ENCODE measurements at regions not wholly inside any gene's neighbourhood (a gene's known extent, or its start where the extent isn't known, plus 50 kb on each side); places are given as distances from the start of the nearest gene placed in this dataset.

GRCh38 chr18:73189718-73190117 is 321.9 kb upstream of the NETO1 start:
- TF ChIP-seq CTCF (IDR thresholded peaks at IDR 0.05; ENCODE audit: borderline replicate concordance, control extremely low read depth, extremely low read depth, insufficient read depth, missing control alignments): no peak
- in situ Hi-C loops (cut with MboI; ENCODE audit: low sequenced_read_pairs, unreplicated experiment): no loop called here
- DNase-seq (ENCODE audit: low spot score): no peak

GRCh38 chr18:73168236-73168635 is 300.4 kb upstream of the NETO1 start:
- in situ Hi-C loops (cut with MboI; ENCODE audit: low sequenced_read_pairs, unreplicated experiment): no loop called here
- TF ChIP-seq CTCF (IDR thresholded peaks at IDR 0.05; ENCODE audit: borderline replicate concordance, control extremely low read depth, extremely low read depth, insufficient read depth, missing control alignments): no peak
- DNase-seq (ENCODE audit: low spot score): no peak

GRCh38 chr18:73164430-73164829 is 296.6 kb upstream of the NETO1 start:
- in situ Hi-C loops (cut with MboI; ENCODE audit: low sequenced_read_pairs, unreplicated experiment): no loop called here
- no peak for DNase-seq (ENCODE audit: low spot score)
- TF ChIP-seq CTCF (IDR thresholded peaks at IDR 0.05; ENCODE audit: borderline replicate concordance, control extremely low read depth, extremely low read depth, insufficient read depth, missing control alignments): no peak

GRCh38 chr18:73163236-73163635 is 295.4 kb upstream of the NETO1 start:
- TF ChIP-seq CTCF (IDR thresholded peaks at IDR 0.05; ENCODE audit: borderline replicate concordance, control extremely low read depth, extremely low read depth, insufficient read depth, missing control alignments): no peak
- no peak for DNase-seq (ENCODE audit: low spot score)
- in situ Hi-C loops (cut with MboI; ENCODE audit: low sequenced_read_pairs, unreplicated experiment): no loop called here

GRCh38 chr18:73156117-73156516 is 288.3 kb upstream of the NETO1 start:
- no peak for TF ChIP-seq CTCF (IDR thresholded peaks at IDR 0.05; ENCODE audit: borderline replicate concordance, control extremely low read depth, extremely low read depth, insufficient read depth, missing control alignments)
- in situ Hi-C loops (cut with MboI; ENCODE audit: low sequenced_read_pairs, unreplicated experiment): no loop called here
- no peak for DNase-seq (ENCODE audit: low spot score)

- TF ChIP-seq CTCF (IDR thresholded peaks at IDR 0.05; ENCODE audit: borderline replicate concordance, control extremely low read depth, extremely low read depth, insufficient read depth, missing control alignments): no peak
- in situ Hi-C loops (cut with MboI; ENCODE audit: low sequenced_read_pairs, unreplicated experiment): no loop called here
- DNase-seq (ENCODE audit: low spot score): no peak
These were observed 285.5 kb upstream of the NETO1 start for GRCh38 chr18:73153271-73153670.

GRCh38 chr18:73151086-73151485 is 283.3 kb upstream of the NETO1 start:
- no peak for DNase-seq (ENCODE audit: low spot score)
- TF ChIP-seq CTCF (IDR thresholded peaks at IDR 0.05; ENCODE audit: borderline replicate concordance, control extremely low read depth, extremely low read depth, insufficient read depth, missing control alignments): no peak
- in situ Hi-C loops (cut with MboI; ENCODE audit: low sequenced_read_pairs, unreplicated experiment): no loop called here

Data from GM13976 (cell line).